LoVo (cell line): ENCODE measurements at regions not wholly inside any gene's neighbourhood (a gene's known extent, or its start where the extent isn't known, plus 50 kb on each side); places are given as distances from the start of the nearest gene placed in this dataset.

Experiments
- DNase-seq: peaks from one replicate; pipeline ENCODE4 v3.0.0-alpha.2; 2016; ENCODE audit warnings: low spot score

DNA sequence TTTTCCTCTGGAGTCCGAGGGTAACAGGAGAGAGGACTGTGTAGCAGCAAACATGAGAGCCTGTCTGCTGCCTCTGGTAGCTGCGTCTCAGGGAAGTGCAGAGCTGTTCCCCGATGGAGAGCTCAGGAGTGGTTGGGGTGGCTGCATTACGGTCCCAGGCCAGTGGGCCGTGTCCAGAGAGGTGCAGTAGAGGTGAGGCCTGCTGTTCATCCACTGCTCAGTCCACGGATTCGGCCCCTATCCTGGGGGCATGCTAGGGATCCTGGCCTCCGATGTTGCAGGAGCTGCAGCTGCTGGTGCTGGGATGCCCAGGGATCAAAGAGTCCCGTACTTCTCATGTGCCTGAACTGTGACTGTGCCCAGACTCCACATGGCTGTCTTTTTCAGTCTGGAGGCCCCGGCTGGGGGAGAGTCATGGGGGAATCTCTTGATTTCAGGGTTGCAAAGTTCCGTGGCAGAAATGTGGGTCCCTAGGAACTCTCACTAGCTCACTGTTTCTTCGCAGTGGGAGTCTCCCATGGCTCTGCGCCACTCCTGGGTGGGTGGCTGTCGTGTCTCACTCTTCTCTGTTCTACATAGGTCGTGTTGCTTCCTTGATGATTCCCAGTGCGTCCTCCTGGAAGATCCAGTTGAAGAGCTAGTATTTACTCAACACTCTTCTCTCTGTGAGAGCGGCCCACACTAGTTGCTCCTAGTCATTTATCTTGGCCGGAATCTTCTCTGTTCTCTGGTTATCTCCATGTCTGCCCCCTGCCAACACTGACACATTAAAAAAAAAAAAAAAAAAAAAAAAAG lies 109.5 kb upstream of the CENPE start:
- DNase-seq: no peak

DNA sequence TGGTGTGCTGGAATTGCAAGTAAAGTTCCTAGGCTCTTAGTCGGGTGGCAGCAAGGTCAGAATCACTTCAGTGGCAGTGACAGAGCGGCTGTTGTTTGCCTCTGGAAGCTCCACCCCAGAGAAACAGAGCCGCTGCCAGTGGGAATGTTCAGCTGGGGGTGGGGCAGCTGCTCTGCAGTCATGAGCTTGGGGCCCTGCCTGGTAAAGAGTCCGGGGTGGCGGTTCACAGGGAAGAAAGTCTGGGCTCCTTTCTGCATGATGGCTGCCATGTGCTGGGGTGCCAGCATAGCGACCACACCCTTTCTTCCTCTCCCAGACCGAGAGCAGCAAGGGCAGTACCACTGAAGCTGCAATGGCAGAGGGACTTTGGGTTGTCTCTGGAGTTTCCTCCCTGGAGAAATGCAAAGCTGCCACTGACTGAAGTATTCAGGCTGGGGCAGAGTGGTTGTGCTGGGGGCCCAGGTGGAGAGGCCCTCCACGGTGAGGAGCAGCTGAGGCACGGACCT lies 108.8 kb upstream of the CENPE start:
- DNase-seq: no peak

GRCh38 chr4:103305355-103305754 lies 107.2 kb upstream of the CENPE start:
- DNase-seq: no peak

GRCh38 chr4:103303011-103303410 lies 104.9 kb upstream of the CENPE start:
- peak; percentile 1 for DNase-seq

- DNase-seq: no peak
Measured at GRCh38 chr4:103292959-103293358, 94.8 kb upstream of the CENPE start.

GRCh38 chr4:103292373-103292772 lies 94.2 kb upstream of the CENPE start:
- DNase-seq: no peak

- no peak for DNase-seq
Measured at GRCh38 chr4:103289186-103289585, 91.0 kb upstream of the CENPE start.

- DNase-seq: no peak
Measured at GRCh38 chr4:103272174-103272573, 74.0 kb upstream of the CENPE start.

DNA sequence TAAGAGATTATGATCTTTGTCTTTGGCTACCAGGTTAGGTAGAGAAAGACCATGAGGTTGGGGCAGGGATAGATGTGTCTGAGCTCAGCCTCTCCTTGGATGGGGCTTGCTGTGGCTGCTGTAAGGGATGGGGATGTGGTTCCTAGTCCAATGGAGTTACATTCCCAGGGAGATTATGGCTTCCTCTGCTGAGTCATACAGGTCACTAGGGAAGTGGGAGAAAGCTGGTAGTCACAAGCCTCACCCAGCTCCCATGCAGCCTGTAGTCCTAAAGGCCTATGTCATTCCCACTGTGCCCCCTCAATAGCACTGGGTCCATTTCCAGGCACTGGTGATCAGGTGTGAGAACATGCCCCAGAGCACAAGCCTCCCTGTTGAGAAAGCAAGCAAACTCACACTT lies 70.6 kb upstream of the CENPE start:
- no peak for DNase-seq

GRCh38 chr4:103264905-103265304 lies 66.8 kb upstream of the CENPE start:
- DNase-seq: no peak

DNA sequence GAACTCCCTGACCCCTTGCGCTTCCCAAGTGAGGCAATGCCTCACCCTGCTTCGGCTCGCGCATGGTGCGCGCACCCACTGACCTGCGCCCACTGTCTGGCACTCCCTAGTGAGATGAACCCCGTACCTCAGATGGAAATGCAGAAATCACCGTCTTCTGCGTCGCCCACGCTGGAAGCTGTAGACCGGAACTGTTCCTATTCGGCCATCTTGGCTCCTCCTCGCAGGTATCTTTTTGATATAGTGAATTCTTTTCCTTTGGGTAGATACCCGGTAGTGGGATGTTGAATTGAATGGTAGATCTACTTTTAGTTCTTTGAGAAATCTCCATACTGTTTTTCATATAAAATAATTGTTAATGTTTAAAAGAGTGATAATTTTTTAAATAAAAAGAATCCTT lies 57.9 kb upstream of the CENPE start:
- peak; percentile 8 for DNase-seq
